MM.1S (cell line): ENCODE measurements at regions not wholly inside any gene's neighbourhood (a gene's known extent, or its start where the extent isn't known, plus 50 kb on each side); places are given as distances from the start of the nearest gene placed in this dataset.

Experiments used
- CTCF ChIP-seq: fragments of 300-600 bp; sonication (generic); IDR thresholded peaks from 2 replicates; pipeline ENCODE4 v1.5.1; 2016; ENCODE audit warnings: antibody characterized with exemption, low read length, mixed read lengths
- EZH2 ChIP-seq: fragments of 300-600 bp; sonication (generic); optimal IDR thresholded peaks from 2 replicates; pipeline ENCODE3; 2017; ENCODE audit warnings: low read depth, mild to moderate bottlenecking, antibody characterized with exemption, low read length, mixed read lengths
- EZH2phosphoT487 ChIP-seq: fragments of 300-600 bp; sonication (generic); IDR thresholded peaks from 2 replicates; pipeline ENCODE4 v1.6.1; 2018; ENCODE audit warnings: antibody characterized with exemption, low read length

- TF ChIP-seq CTCF, result no peak
- no peak for TF ChIP-seq EZH2
- no peak for TF ChIP-seq EZH2phosphoT487
Measured at GRCh38 chr1:96581772-96582171, 139.8 kb upstream of the PTBP2 start.
